OCI-LY7 (cell line): ENCODE measurements at regions not wholly inside any gene's neighbourhood (a gene's known extent, or its start where the extent isn't known, plus 50 kb on each side); places are given as distances from the start of the nearest gene placed in this dataset.

Experiments
- BruUV-seq: library from RNA; stranded (reverse); fragments of 400-500 nt; replicated peaks from 2 replicates; lab custom pipeline; 2021; lab: Mats Ljungman, UMichigan
- CTCF ChIA-PET: fragments of 300-600 bp; sonication (Branson Sonifier 250); formaldehyde crosslinking; loops from one replicate; lab custom pipeline; 2022; ENCODE audit warnings: antibody characterized with exemption; ENCODE audit not compliant: unreplicated experiment; lab: Charles Lee
- POLR2A ChIA-PET: fragments of 300-600 bp; sonication (Branson Sonifier 250); formaldehyde crosslinking; loops from one replicate; lab custom pipeline; 2022; ENCODE audit warnings: antibody characterized with exemption; lab: Charles Lee
- DNase-seq: peaks from one replicate; pipeline ENCODE4 v3.0.0-alpha.2; 2015; ENCODE audit warnings: low spot score
- H2AFZ ChIP-seq: fragments of 200-600 bp; sonication (generic), shearing (Covaris generic); 2 replicates; pipeline ENCODE4 v1.6.1; 2014; ENCODE audit warnings: mild to moderate bottlenecking, antibody characterized with exemption, low read length, moderate library complexity
- H3K27ac ChIP-seq: fragments of 200-600 bp; sonication (generic); 2 replicates; pipeline ENCODE4 v1.5.1; 2014; ENCODE audit warnings: mixed run types, low read depth, mild to moderate bottlenecking, moderate library complexity, low read length, inconsistent platforms; ENCODE audit not compliant: poor library complexity, severe bottlenecking
- H3K36me3 ChIP-seq: fragments of 200-600 bp; sonication (generic); 2 replicates; pipeline ENCODE4 v1.6.1; 2014; ENCODE audit warnings: mild to moderate bottlenecking, antibody characterized with exemption, low read length, moderate library complexity, mixed read lengths; ENCODE audit not compliant: insufficient read depth
- H3K4me1 ChIP-seq: fragments of 200-600 bp; sonication (generic); 2 replicates; pipeline ENCODE4 v1.5.1; 2014; ENCODE audit warnings: mild to moderate bottlenecking, low read length; ENCODE audit not compliant: insufficient read depth, poor library complexity, severe bottlenecking
- H3K4me2 ChIP-seq: fragments of 200-600 bp; sonication (generic); 2 replicates; pipeline ENCODE4 v1.6.1; 2014; ENCODE audit warnings: mild to moderate bottlenecking, low read length
- H3K4me3 ChIP-seq: fragments of 200-600 bp; sonication (generic); 2 replicates; pipeline ENCODE4 v1.5.1; 2014; ENCODE audit warnings: mild to moderate bottlenecking, low read depth, low read length; ENCODE audit not compliant: poor library complexity, severe bottlenecking
- H3K79me2 ChIP-seq: fragments of 200-600 bp; sonication (generic); 2 replicates; pipeline ENCODE4 v1.6.1; 2016; ENCODE audit warnings: low read depth, mild to moderate bottlenecking, low read length, moderate library complexity, mixed read lengths; ENCODE audit not compliant: insufficient read depth
- H3K9me2 ChIP-seq: fragments of 200-600 bp; sonication (generic); 2 replicates; pipeline ENCODE4 v1.6.1; 2016; ENCODE audit warnings: mild to moderate bottlenecking, low read length, mixed read lengths; ENCODE audit not compliant: insufficient read depth
- H3K9me3 ChIP-seq: fragments of 200-600 bp; sonication (generic); 2 replicates; pipeline ENCODE4 v1.6.1; 2014; ENCODE audit warnings: mild to moderate bottlenecking, mixed run types, low read length, mixed read lengths
- H4K20me1 ChIP-seq: fragments of 200-600 bp; sonication (generic); 2 replicates; pipeline ENCODE4 v1.6.1; 2014; ENCODE audit warnings: mild to moderate bottlenecking, antibody characterized with exemption, low read length, moderate library complexity, mixed read lengths; ENCODE audit not compliant: insufficient read depth
- EZH2phosphoT487 ChIP-seq: fragments of 200-600 bp; sonication (generic); IDR thresholded peaks from 2 replicates; pipeline ENCODE4 v1.6.1; 2018; ENCODE audit warnings: low read depth, borderline replicate concordance, mild to moderate bottlenecking, mixed run types, antibody characterized with exemption, low read length, moderate library complexity, mixed read lengths
- intact Hi-C: fragments of 100-400 bp; cut with micrococcal nuclease; formaldehyde crosslinking; loops from one replicate; pipeline ENCODE4 v1.10.0; 2022; ENCODE audit not compliant: unreplicated experiment
- TF ChIP-seq, protein P1 (sequence below): fragments of 200-600 bp; sonication (generic); conservative IDR thresholded peaks from 2 replicates; pipeline ENCODE4 v1.5.1; 2014; ENCODE audit warnings: mild to moderate bottlenecking, antibody characterized with exemption, low read length, moderate library complexity, mixed read lengths

DNA sequence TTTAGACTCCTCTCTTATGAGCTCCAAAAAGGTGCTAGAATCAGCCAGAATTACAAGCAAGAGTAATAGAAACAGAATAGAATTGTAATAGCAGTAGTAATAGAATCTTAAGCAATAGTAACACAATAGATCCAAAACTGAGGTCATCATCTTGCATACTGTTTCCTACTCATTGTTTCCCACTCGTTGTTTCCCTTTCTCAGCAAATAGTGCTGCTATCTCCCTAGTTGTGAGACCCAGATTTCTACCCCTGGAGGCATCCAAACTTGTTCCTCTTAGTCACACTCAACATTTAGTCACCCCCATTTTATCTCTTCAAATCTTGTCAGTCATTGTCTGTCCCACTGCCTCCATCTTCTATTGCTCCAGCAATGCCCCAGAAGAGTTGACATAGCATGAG lies 356.9 kb upstream of the MARCKS start:
- no peak for DNase-seq
- H3K9me3 ChIP-seq = no peaks in the 10 kb centered on the region
- H3K9me2 ChIP-seq = no peaks in the 10 kb centered on the region
- H3K79me2 ChIP-seq = no peaks in the 10 kb centered on the region
- TF ChIP-seq, protein P1, sequence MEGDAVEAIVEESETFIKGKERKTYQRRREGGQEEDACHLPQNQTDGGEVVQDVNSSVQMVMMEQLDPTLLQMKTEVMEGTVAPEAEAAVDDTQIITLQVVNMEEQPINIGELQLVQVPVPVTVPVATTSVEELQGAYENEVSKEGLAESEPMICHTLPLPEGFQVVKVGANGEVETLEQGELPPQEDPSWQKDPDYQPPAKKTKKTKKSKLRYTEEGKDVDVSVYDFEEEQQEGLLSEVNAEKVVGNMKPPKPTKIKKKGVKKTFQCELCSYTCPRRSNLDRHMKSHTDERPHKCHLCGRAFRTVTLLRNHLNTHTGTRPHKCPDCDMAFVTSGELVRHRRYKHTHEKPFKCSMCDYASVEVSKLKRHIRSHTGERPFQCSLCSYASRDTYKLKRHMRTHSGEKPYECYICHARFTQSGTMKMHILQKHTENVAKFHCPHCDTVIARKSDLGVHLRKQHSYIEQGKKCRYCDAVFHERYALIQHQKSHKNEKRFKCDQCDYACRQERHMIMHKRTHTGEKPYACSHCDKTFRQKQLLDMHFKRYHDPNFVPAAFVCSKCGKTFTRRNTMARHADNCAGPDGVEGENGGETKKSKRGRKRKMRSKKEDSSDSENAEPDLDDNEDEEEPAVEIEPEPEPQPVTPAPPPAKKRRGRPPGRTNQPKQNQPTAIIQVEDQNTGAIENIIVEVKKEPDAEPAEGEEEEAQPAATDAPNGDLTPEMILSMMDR = no peak
- no peak for TF ChIP-seq EZH2phosphoT487
- no peak overlapping the region for H3K27ac ChIP-seq
- no peak overlapping the region for H3K4me2 ChIP-seq
- ChIA-PET CTCF (no interaction called here), POLR2A (interaction anchor here (1.4 kb wide), 1 partner anchor 11 kb away, joined by 4 read pairs; no protein-coding TSS in a partner anchor)
- intact Hi-C loops = no loop called here
- H3K4me3 ChIP-seq = no peak overlapping the region
- H3K4me1 ChIP-seq = no peaks in the 10 kb centered on the region
- no peak overlapping the region for H2AFZ ChIP-seq
- H4K20me1 ChIP-seq = no peaks in the 10 kb centered on the region
- no TSS peak for BruUV-seq
- H3K36me3 ChIP-seq = no peaks in the 10 kb centered on the region

DNA sequence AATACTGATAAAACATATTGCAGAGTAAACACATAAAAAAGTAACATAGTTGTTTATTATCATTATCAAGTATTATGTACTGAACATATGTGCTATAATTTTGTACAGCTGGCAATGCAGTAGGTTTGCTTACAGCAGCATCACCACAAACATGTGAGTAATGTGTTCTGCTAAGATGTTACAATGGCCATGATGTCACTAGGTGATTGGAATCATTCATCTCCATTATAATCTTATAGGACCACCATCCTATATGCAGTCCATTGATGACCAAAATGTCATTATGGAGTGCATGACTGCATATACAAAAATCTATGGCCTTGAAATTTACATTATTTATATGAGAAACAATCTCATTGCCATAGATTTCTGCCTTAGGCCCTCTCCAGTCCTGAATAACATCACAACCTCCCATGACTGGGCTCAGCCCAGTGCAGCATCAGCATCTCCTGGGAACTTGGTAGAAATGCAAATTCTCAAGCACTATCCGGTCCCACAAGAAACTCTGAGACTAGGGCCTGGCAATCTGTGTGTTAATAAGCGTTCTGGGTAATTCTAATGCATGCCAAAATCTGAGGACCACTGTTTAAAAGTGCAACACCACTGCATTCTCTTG lies 352.0 kb upstream of the MARCKS start:
- CTCF ChIA-PET = no interaction called here
- BruUV-seq = no TSS peak

DNA sequence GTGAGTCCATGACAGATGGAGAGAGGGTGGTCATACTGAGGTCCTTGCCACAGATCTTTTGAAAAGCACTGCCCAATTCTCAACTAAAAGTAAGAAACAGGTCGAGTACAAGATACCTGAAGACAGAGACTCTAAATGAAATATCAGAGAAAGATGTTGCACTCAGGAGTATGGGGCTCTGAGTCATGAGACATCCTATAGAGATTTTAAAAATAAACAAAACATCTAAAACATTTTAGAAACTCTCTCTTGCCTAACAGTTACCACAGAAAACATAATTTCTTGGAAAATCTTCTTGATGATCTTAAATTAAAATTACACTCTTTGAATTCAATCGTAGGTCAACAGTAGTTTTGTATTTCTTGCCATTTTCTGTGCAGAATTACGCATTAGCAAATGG lies 348.9 kb upstream of the MARCKS start:
- ChIA-PET POLR2A (no interaction called here), CTCF (no interaction called here)
- intact Hi-C loops = no loop called here
- Histone ChIP-seq H3K9me2 (no peaks in the 10 kb centered on the region), H3K4me2 (no peak overlapping the region), H3K4me1 (no peaks in the 10 kb centered on the region), H3K27ac (no peak overlapping the region), H3K36me3 (no peaks in the 10 kb centered on the region), H2AFZ (no peak overlapping the region), H4K20me1 (no peaks in the 10 kb centered on the region), H3K9me3 (no peaks in the 10 kb centered on the region), H3K79me2 (no peaks in the 10 kb centered on the region), H3K4me3 (no peak overlapping the region)
- DNase-seq = no peak
- no TSS peak for BruUV-seq
- no peak for TF ChIP-seq EZH2phosphoT487
- TF ChIP-seq, protein P1 = no peak

More for the DNA sequence above, 352.0 kb upstream of the MARCKS start:
- Histone ChIP-seq H3K27ac (no peak overlapping the region), H2AFZ (no peak overlapping the region), H3K9me2 (no peaks in the 10 kb centered on the region), H3K4me3 (no peak overlapping the region), H4K20me1 (no peaks in the 10 kb centered on the region), H3K79me2 (no peaks in the 10 kb centered on the region), H3K9me3 (no peaks in the 10 kb centered on the region), H3K4me1 (no peaks in the 10 kb centered on the region), H3K36me3 (no peaks in the 10 kb centered on the region), H3K4me2 (no peak overlapping the region)
- intact Hi-C loops = no loop called here
- POLR2A ChIA-PET = interaction anchor here (0.7 to 0.9 kb wide), 2 partner anchors 79 to 137 kb away, joined by 3 read pairs; no protein-coding TSS in a partner anchor
- TF ChIP-seq EZH2phosphoT487 = no peak
- TF ChIP-seq, protein P1 = no peak
- no peak for DNase-seq
